NB4 (cell line): ENCODE measurements at regions not wholly inside any gene's neighbourhood (a gene's known extent, or its start where the extent isn't known, plus 50 kb on each side); places are given as distances from the start of the nearest gene placed in this dataset.

Experiments used
- CTCF ChIP-seq: IDR thresholded peaks from one replicate; pipeline ENCODE4 v1.5.1; 2012; ENCODE audit warnings: low read depth, low read length
- MAX ChIP-seq: IDR thresholded peaks from 2 replicates; pipeline ENCODE4 v1.6.1; 2011; ENCODE audit warnings: low read depth, low read length
- MYC ChIP-seq: IDR thresholded peaks from 2 replicates; pipeline ENCODE4 v1.6.1; 2011; ENCODE audit warnings: low read depth, low read length
- POLR2A ChIP-seq: IDR thresholded peaks from 2 replicates; pipeline ENCODE4 v1.6.1; 2011; ENCODE audit warnings: mild to moderate bottlenecking; ENCODE audit not compliant: insufficient read length; ENCODE audit errors: extremely low read depth

GRCh38 chr5:129362456-129362855, 97.6 kb upstream of the ADAMTS19 start:
- TF ChIP-seq CTCF (no peak), POLR2A (no peak), MYC (no peak), MAX (no peak)
